K562 (cell line): ENCODE measurements at regions not wholly inside any gene's neighbourhood (a gene's known extent, or its start where the extent isn't known, plus 50 kb on each side); places are given as distances from the start of the nearest gene placed in this dataset.

Experiments used
- CHD2 ChIP-seq: IDR thresholded peaks from 2 replicates; pipeline ENCODE4 v1.6.1; 2011; ENCODE audit warnings: low read depth, low read length
- CTCF ChIP-seq, 3 experiments: IDR thresholded peaks in 2 of 3; conservative IDR thresholded peaks in 1 of 3; 2 replicates each; pipeline ENCODE4 v1.5.1; 2011 to 2012; ENCODE audit warnings: low read length in 3 of 3, mild to moderate bottlenecking in 3 of 3, control low read depth in 2 of 3, improper control_type of control experiment in 1 of 3, inconsistent platforms in 1 of 3, low read depth in 1 of 3, mixed read lengths in 1 of 3, moderate library complexity in 1 of 3; ENCODE audit not compliant: insufficient read depth in 2 of 3
- FOXP4 ChIP-seq: sonication (generic); formaldehyde crosslinking; IDR thresholded peaks from 2 replicates; pipeline ENCODE4 v1.8.0; 2022; ENCODE audit warnings: mild to moderate bottlenecking, missing genetic modification reagents, borderline replicate concordance
- JUN ChIP-seq, 2 experiments: sonication (generic) in 1 of 2; formaldehyde crosslinking in 1 of 2; IDR thresholded peaks; 2 replicates each; pipeline versions ENCODE4 v1.6.1 to v1.8.0; 2012 to 2022; ENCODE audit warnings: borderline replicate concordance in 2 of 2, mild to moderate bottlenecking in 2 of 2, improper control_type of control experiment in 1 of 2, low read depth in 1 of 2, low read length in 1 of 2, missing genetic modification reagents in 1 of 2
- OTX1 ChIP-seq: fragments of 450-650 bp; formaldehyde crosslinking; IDR thresholded peaks from 2 replicates; pipeline ENCODE4 v1.4.0; 2022; ENCODE audit warnings: mild to moderate bottlenecking
- POLR3A ChIP-seq: IDR thresholded peaks from 2 replicates; pipeline ENCODE4 v1.6.1; 2011; ENCODE audit warnings: borderline replicate concordance, mild to moderate bottlenecking, moderate library complexity; ENCODE audit not compliant: insufficient read length, insufficient read depth; ENCODE audit errors: extremely low read depth
- TBP ChIP-seq: optimal IDR thresholded peaks from 2 replicates; pipeline ENCODE3; 2011; ENCODE audit warnings: low read depth, low read length, improper control_type of control experiment
- TRIM28 ChIP-seq: fragments of 450-650 bp; IDR thresholded peaks from 2 replicates; pipeline ENCODE4 v1.6.1; 2017
- XRCC5 ChIP-seq: fragments of 200-400 bp; formaldehyde crosslinking; IDR thresholded peaks from 2 replicates; pipeline ENCODE4 v1.6.1; 2017; ENCODE audit warnings: low read depth, mild to moderate bottlenecking, low read length
- ZNF274 ChIP-seq: IDR thresholded peaks from 2 replicates; pipeline ENCODE4 v1.6.1; 2011; ENCODE audit warnings: low read depth, mild to moderate bottlenecking, low read length, moderate library complexity, borderline replicate concordance

GRCh38 chr5:91910247-91910646 lies 527.1 kb upstream of the ARRDC3 start:
- no peak for TF ChIP-seq TBP
- TF ChIP-seq TRIM28: no peak
- TF ChIP-seq XRCC5: no peak
- TF ChIP-seq CHD2: no peak
- TF ChIP-seq FOXP4 (CRISPR knock-in tag): no peak
- no peak for TF ChIP-seq OTX1 (CRISPR knock-in tag)
- no peak for TF ChIP-seq JUN (IDR thresholded peaks at IDR 0.05; ENCODE audit: borderline replicate concordance, low read depth, low read length)
- no peak for TF ChIP-seq JUN (CRISPR knock-in tag; IDR thresholded peaks at IDR 0.05; ENCODE audit: borderline replicate concordance)
- TF ChIP-seq POLR3A: no peak
- TF ChIP-seq CTCF (IDR thresholded peaks at IDR 0.05 in 2 of 3, conservative IDR thresholded peaks at IDR 0.05 in 1 of 3; ENCODE audit: insufficient read depth in 2 of 3, low read depth in 1 of 3, low read length in 3 of 3): no peak
- TF ChIP-seq ZNF274: no peak
